ENCODE measurements at regions not wholly inside any gene's neighbourhood (a gene's known extent, or its start where the extent isn't known, plus 50 kb on each side); places are given as distances from the start of the nearest gene placed in this dataset.

DNA sequence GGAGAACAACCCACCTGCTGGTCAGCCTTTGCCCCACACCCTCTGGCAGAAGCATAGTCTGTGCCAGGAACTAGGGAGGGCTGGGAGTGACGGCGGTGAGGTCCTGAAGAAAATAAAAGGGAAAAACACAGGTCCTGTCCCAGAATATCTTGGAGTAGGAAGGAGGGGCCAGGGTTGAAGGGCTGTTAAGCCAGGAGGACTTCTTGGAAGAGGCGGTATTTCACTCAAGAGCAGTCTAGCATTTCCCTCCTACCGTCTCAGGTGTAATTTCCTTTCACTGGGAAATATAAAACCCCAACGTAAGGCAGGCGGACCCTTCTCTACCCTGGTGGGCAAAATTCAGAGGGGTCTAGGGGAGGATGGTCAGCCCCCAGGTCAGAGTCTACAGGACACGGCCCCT lies 72.7 kb upstream of the TTC34 start:
- no peak overlapping the region for H3K4me3 ChIP-seq
- intact Hi-C loops (cut with DNase I) = no loop called here
- H3K4me1 ChIP-seq (replicated peaks in 1 of 2) = no peaks in the 10 kb centered on the region
- H3K36me3 ChIP-seq (replicated peaks in 1 of 2) = no peaks in the 10 kb centered on the region
- no peak overlapping the region for H3K27ac ChIP-seq
- WGBS, 4 donors = 71 to 81% (median 76%) methylated on average over 7 of the region's 7 CpGs
- peaks cover 5% of the 10 kb centered on the region for H3K27me3 ChIP-seq
- no peak for TF ChIP-seq POLR2A (IDR thresholded peaks at IDR 0.05)
- TF ChIP-seq, protein P1, sequence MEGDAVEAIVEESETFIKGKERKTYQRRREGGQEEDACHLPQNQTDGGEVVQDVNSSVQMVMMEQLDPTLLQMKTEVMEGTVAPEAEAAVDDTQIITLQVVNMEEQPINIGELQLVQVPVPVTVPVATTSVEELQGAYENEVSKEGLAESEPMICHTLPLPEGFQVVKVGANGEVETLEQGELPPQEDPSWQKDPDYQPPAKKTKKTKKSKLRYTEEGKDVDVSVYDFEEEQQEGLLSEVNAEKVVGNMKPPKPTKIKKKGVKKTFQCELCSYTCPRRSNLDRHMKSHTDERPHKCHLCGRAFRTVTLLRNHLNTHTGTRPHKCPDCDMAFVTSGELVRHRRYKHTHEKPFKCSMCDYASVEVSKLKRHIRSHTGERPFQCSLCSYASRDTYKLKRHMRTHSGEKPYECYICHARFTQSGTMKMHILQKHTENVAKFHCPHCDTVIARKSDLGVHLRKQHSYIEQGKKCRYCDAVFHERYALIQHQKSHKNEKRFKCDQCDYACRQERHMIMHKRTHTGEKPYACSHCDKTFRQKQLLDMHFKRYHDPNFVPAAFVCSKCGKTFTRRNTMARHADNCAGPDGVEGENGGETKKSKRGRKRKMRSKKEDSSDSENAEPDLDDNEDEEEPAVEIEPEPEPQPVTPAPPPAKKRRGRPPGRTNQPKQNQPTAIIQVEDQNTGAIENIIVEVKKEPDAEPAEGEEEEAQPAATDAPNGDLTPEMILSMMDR (IDR thresholded peaks at IDR 0.05) = no peak
- H3K9me3 ChIP-seq (replicated peaks in 1 of 3) = peaks cover 0 to 16% (median 0%) of the 10 kb centered on the region in 3 donors
- no peak for DNase-seq

DNA sequence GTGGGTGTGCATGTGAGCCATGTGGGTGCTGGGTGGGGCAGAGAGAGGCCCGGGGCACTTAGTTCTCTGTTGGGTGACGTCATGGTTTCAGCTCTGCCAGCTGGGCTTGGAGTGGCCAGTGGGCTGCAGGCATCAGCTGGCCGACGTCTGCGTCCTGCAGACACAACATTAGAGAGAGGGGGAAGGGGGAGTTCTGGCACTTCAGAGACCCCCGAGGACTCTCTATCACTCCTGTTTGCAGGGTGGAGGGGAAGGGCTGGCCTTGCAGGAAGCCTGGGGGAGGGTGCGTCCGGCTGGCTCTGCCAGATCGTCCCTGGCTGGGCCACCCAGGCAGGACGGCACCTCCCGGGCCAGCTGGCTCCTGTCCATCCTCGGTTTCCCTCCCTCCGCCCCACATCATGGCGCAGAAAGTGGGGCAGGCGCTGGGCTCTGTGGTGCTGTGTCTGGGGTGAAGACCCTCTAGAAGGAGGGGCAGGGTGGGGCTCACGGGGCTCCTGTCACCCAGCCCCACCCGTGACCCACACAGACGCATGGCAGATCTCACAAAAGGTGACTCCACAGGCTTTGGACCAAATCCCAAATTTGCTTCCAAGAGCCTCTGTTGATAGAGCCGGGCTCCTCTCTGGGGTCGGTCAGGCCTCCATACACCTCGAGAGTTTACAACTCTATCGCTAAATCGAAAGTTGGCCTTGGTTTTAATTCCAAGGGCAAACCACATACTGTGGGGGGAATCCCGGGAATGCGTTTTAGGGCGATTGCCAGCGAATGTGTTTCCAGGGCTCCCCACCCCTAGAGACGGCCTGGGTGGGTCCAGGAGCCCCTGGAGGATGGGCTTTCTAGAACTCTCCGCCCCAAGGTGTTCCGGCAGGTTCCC lies 73.4 kb upstream of the TTC34 start:
- WGBS, 4 donors = 35 to 58% (median 48%) methylated on average over 18 to 30 of the region's 30 CpGs
- H3K27ac ChIP-seq = no peak overlapping the region
- no peak for TF ChIP-seq POLR2A (IDR thresholded peaks at IDR 0.05)
- TF ChIP-seq, protein P1 (IDR thresholded peaks at IDR 0.05) = no peak
- no peaks in the 10 kb centered on the region for H3K4me1 ChIP-seq (replicated peaks in 1 of 2)
- H3K4me3 ChIP-seq = no peak overlapping the region
- DNase-seq = no peak
- peaks cover 0 to 16% (median 0%) of the 10 kb centered on the region in 3 donors for H3K9me3 ChIP-seq (replicated peaks in 1 of 3)
- intact Hi-C loops (cut with DNase I) = no loop called here
- peaks cover 3% of the 10 kb centered on the region for H3K27me3 ChIP-seq
- H3K36me3 ChIP-seq (replicated peaks in 1 of 2) = no peaks in the 10 kb centered on the region

DNA sequence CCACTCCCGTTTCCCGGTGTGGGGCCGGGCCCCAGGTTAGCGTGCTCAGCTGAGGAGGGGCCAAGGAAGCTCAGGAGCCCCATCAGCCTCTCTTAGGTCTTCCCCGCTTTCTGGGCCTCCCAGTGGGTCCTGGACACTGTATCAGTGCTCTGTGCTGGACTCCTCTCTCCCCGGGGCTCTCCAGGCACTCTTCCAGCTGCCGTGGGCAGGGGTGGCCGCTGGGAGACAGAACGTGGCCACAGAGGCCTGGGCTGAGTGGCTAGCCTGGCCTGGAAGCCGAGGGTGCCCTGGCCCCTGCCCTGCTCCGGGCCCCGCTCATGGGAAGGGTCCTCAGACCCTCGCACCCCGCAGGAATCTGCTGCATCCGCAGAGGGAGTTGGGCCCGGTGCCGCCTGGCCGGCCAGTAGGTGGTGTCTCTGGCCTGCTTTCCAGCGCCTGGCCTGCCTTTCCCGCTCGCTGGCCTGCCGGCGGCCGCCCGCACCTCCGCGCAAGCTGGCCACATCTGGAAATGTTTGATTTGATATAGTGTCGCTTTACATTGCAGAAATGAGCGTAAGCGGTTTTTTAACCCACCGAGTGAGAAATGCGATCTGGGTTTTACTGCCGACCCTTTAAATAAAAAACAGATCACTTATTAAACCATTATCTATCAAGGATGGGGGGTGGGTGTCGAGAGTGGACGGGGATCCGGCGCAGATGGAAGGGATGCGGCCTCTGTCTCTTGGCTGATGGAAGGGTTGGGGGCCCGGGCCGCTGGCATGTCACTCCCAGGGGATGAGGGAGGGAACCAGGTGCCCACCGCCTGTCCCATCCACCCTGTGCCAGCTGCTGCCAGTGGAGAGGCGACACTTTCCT lies 74.4 kb upstream of the TTC34 start:
- H3K4me3 ChIP-seq = no peak overlapping the region
- no peak for DNase-seq
- WGBS, 4 donors = 55 to 71% (median 66%) methylated on average over 26 to 42 of the region's 42 CpGs

More for the DNA sequence above, 74.4 kb upstream of the TTC34 start:
- Histone ChIP-seq H3K9me3 (replicated peaks in 1 of 3) (peaks cover 0 to 12% (median 0%) of the 10 kb centered on the region in 3 donors), H3K4me1 (replicated peaks in 1 of 2) (no peaks in the 10 kb centered on the region), H3K36me3 (replicated peaks in 1 of 2) (no peaks in the 10 kb centered on the region), H3K27ac (no peak overlapping the region), H3K27me3 (no peaks in the 10 kb centered on the region)
- TF ChIP-seq POLR2A (IDR thresholded peaks at IDR 0.05) = no peak
- TF ChIP-seq, protein P1 (IDR thresholded peaks at IDR 0.05) = peak in 3 of 6 experiments; percentile 29 to 40 (median 30)
- intact Hi-C loops (cut with DNase I) = no loop called here

All from adrenal gland (tissue), 9 donors.